ENCODE measurements at regions not wholly inside any gene's neighbourhood (a gene's known extent, or its start where the extent isn't known, plus 50 kb on each side); places are given as distances from the start of the nearest gene placed in this dataset.
A peak's percentile ranks its signal among the peaks of the same experiment; 100 is the strongest.
"Not testable (repeated sequence)": the region's sequence is repeated elsewhere in the genome, so short reads cannot be mapped to it uniquely, and the experiment has no call there.

DNA sequence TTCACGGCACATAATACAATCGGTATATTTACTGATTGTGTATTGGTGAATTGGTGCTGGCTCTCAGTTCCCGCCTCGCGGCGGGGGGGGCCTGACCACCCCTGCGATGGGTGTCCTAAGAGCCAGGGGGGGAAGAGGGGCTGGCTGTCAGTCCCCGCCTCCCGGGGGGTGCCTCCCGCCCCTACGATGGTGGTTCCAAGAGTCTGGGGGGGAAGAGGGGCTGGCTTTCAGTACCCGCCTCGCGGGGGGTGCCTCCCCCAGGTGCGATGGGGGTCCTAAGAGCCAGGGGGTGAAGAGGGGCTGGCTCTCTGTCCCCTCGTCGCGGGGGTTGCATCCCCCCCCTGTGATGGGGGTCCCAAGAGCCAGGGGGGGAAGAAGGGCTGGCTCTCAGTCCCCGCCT, 2321.8 kb upstream of the PCDH20 start:
- Histone ChIP-seq H3K4me3 (ENCODE audit: low read depth in 1 of 3, low read length in 3 of 3) (no peak overlapping the region), H3K9ac (ENCODE audit: low read depth in 1 of 2, low read length in 2 of 2) (no peak overlapping the region), H3K4me1 (ENCODE audit: control insufficient read depth in 4 of 4, insufficient read depth in 4 of 4, low read length in 3 of 4) (no peaks in the 10 kb centered on the region), H3K27ac (ENCODE audit: low read depth in 1 of 2, low read length in 2 of 2) (no peak overlapping the region), H3K27me3 (ENCODE audit: control insufficient read depth in 4 of 4, insufficient read depth in 4 of 4, low read length in 3 of 4) (no peaks in the 10 kb centered on the region), H3K36me3 (ENCODE audit: control insufficient read depth in 4 of 4, insufficient read depth in 3 of 4, low read depth in 1 of 4, low read length in 3 of 4) (no peaks in the 10 kb centered on the region), H3K9me3 (ENCODE audit: control insufficient read depth in 4 of 4, low read length in 3 of 4) (no peaks in the 10 kb centered on the region)
- WGBS = 95% methylated on average over 19 of the region's 19 CpGs
- TF ChIP-seq JUND (IDR thresholded peaks at IDR 0.05) = no peak
- TF ChIP-seq, protein P1, sequence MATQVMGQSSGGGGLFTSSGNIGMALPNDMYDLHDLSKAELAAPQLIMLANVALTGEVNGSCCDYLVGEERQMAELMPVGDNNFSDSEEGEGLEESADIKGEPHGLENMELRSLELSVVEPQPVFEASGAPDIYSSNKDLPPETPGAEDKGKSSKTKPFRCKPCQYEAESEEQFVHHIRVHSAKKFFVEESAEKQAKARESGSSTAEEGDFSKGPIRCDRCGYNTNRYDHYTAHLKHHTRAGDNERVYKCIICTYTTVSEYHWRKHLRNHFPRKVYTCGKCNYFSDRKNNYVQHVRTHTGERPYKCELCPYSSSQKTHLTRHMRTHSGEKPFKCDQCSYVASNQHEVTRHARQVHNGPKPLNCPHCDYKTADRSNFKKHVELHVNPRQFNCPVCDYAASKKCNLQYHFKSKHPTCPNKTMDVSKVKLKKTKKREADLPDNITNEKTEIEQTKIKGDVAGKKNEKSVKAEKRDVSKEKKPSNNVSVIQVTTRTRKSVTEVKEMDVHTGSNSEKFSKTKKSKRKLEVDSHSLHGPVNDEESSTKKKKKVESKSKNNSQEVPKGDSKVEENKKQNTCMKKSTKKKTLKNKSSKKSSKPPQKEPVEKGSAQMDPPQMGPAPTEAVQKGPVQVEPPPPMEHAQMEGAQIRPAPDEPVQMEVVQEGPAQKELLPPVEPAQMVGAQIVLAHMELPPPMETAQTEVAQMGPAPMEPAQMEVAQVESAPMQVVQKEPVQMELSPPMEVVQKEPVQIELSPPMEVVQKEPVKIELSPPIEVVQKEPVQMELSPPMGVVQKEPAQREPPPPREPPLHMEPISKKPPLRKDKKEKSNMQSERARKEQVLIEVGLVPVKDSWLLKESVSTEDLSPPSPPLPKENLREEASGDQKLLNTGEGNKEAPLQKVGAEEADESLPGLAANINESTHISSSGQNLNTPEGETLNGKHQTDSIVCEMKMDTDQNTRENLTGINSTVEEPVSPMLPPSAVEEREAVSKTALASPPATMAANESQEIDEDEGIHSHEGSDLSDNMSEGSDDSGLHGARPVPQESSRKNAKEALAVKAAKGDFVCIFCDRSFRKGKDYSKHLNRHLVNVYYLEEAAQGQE (IDR thresholded peaks at IDR 0.05) = no peak
- no peak for TF ChIP-seq GABPA (IDR thresholded peaks at IDR 0.05 in 1 of 2, conservative IDR thresholded peaks at IDR 0.05 in 1 of 2)
- no peak for TF ChIP-seq HNF4A (conservative IDR thresholded peaks at IDR 0.05)
- no peak for TF ChIP-seq TAF1 (conservative IDR thresholded peaks at IDR 0.05)
- no peak for TF ChIP-seq HNF4G (IDR thresholded peaks at IDR 0.05)
- TF ChIP-seq FOXA1 (IDR thresholded peaks at IDR 0.05) = no peak
- TF ChIP-seq, protein P2, sequence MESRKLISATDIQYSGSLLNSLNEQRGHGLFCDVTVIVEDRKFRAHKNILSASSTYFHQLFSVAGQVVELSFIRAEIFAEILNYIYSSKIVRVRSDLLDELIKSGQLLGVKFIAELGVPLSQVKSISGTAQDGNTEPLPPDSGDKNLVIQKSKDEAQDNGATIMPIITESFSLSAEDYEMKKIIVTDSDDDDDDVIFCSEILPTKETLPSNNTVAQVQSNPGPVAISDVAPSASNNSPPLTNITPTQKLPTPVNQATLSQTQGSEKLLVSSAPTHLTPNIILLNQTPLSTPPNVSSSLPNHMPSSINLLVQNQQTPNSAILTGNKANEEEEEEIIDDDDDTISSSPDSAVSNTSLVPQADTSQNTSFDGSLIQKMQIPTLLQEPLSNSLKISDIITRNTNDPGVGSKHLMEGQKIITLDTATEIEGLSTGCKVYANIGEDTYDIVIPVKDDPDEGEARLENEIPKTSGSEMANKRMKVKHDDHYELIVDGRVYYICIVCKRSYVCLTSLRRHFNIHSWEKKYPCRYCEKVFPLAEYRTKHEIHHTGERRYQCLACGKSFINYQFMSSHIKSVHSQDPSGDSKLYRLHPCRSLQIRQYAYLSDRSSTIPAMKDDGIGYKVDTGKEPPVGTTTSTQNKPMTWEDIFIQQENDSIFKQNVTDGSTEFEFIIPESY (IDR thresholded peaks at IDR 0.05) = no peak
- TF ChIP-seq RXRA (IDR thresholded peaks at IDR 0.05) = no peak
- TF ChIP-seq, protein P3, sequence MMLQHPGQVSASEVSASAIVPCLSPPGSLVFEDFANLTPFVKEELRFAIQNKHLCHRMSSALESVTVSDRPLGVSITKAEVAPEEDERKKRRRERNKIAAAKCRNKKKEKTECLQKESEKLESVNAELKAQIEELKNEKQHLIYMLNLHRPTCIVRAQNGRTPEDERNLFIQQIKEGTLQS (IDR thresholded peaks at IDR 0.05) = no peak
- no peak for TF ChIP-seq RAD21 (IDR thresholded peaks at IDR 0.05)
- no peak for DNase-seq (ENCODE audit: low spot score)

DNA sequence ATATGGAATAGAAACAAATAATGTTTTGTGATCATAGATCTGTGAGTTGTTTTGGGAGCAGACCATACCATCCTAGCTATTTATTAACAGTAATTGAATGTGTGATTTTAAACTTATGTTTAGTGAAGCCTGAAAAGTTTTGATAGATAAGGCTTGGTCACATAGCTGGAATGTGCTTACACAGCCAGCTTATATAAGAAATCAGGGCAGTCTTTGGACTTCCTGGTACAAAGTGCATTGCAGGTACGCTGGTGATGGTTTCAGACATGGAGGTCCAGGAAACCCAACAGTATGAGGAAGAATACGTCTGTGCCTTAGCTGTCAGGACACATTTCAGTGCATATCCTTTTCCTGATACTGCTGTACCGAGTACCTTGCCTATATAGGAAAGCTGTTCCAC, 2316.2 kb upstream of the PCDH20 start:
- Histone ChIP-seq H3K4me3 (ENCODE audit: low read depth in 1 of 3, low read length in 3 of 3) (no peak overlapping the region), H3K36me3 (ENCODE audit: control insufficient read depth in 4 of 4, insufficient read depth in 3 of 4, low read depth in 1 of 4, low read length in 3 of 4) (no peaks in the 10 kb centered on the region), H3K27me3 (ENCODE audit: control insufficient read depth in 4 of 4, insufficient read depth in 4 of 4, low read length in 3 of 4) (no peaks in the 10 kb centered on the region), H3K27ac (ENCODE audit: low read depth in 1 of 2, low read length in 2 of 2) (no peak overlapping the region), H3K9me3 (ENCODE audit: control insufficient read depth in 4 of 4, low read length in 3 of 4) (no peaks in the 10 kb centered on the region), H3K9ac (ENCODE audit: low read depth in 1 of 2, low read length in 2 of 2) (no peak overlapping the region), H3K4me1 (ENCODE audit: control insufficient read depth in 4 of 4, insufficient read depth in 4 of 4, low read length in 3 of 4) (no peaks in the 10 kb centered on the region)
- no peak for TF ChIP-seq TAF1 (conservative IDR thresholded peaks at IDR 0.05)
- TF ChIP-seq NR2F2 (IDR thresholded peaks at IDR 0.05) = no peak
- no peak for TF ChIP-seq YY1 (IDR thresholded peaks at IDR 0.05)
- TF ChIP-seq EGR1 (IDR thresholded peaks at IDR 0.05; ENCODE audit: low read depth in 2 of 2) = no peak
- TF ChIP-seq HNF4A (conservative IDR thresholded peaks at IDR 0.05) = peak; percentile 40 to 42
- TF ChIP-seq JUND (IDR thresholded peaks at IDR 0.05) = no peak
- TF ChIP-seq RXRA (IDR thresholded peaks at IDR 0.05) = no peak
- no peak for TF ChIP-seq RAD21 (IDR thresholded peaks at IDR 0.05)
- peak; percentile 54 for TF ChIP-seq HNF4G (IDR thresholded peaks at IDR 0.05)
- DNase-seq (ENCODE audit: low spot score) = no peak
- WGBS = 50% methylated on average over 3 of the region's 3 CpGs

DNA sequence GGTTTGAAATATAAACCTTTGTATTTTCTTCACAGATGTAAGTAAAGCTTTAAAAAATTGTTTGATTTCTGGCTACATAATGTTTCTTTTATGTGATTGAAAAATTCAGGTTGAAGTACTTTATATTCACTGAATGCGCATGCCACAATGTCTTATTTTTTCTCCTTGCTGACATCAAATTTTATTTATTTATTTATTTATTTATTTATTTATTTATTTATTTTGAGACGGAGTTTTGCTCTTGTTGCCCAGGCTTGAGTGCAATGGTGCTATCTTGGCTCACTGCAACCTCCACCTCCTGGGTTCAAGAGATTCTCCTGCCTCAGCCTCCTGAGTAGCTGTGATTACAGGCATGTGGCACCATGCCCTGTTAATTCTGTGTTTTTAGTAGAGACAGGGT, 2296.5 kb upstream of the PCDH20 start:
- WGBS = 79% methylated on average over 2 of the region's 2 CpGs
- not testable (repeated sequence) for H3K9me3 ChIP-seq (ENCODE audit: control insufficient read depth in 4 of 4, low read length in 3 of 4); H3K36me3 ChIP-seq (ENCODE audit: control insufficient read depth in 4 of 4, insufficient read depth in 3 of 4, low read depth in 1 of 4, low read length in 3 of 4); H3K27me3 ChIP-seq (ENCODE audit: control insufficient read depth in 4 of 4, insufficient read depth in 4 of 4, low read length in 3 of 4); DNase-seq (ENCODE audit: low spot score); H3K27ac ChIP-seq (ENCODE audit: low read depth in 1 of 2, low read length in 2 of 2); H3K4me1 ChIP-seq (ENCODE audit: control insufficient read depth in 4 of 4, insufficient read depth in 4 of 4, low read length in 3 of 4); H3K4me3 ChIP-seq (ENCODE audit: low read depth in 1 of 3, low read length in 3 of 3); H3K9ac ChIP-seq (ENCODE audit: low read depth in 1 of 2, low read length in 2 of 2)

Measured in liver (tissue), 7 donors.